ENCODE measurements at regions not wholly inside any gene's neighbourhood (a gene's known extent, or its start where the extent isn't known, plus 50 kb on each side); places are given as distances from the start of the nearest gene placed in this dataset.

- TF ChIP-seq CTCF (IDR thresholded peaks at IDR 0.05) (no peak), ZFX (IDR thresholded peaks at IDR 0.05; ENCODE audit: borderline replicate concordance) (no peak)
These were observed 377.0 kb upstream of the USP24 start for GRCh38 chr1:55592122-55592521.

Measured in 22Rv1 (cell line).